ENCODE measurements at regions not wholly inside any gene's neighbourhood (a gene's known extent, or its start where the extent isn't known, plus 50 kb on each side); places are given as distances from the start of the nearest gene placed in this dataset.

GRCh38 chr6:156310701-156311100 lies 466.5 kb upstream of the ARID1B start:
- H3K4me1 ChIP-seq (ENCODE audit: control insufficient read depth in 1 of 2, insufficient read depth in 2 of 2, low read length in 2 of 2), result no peaks in the 10 kb centered on the region
- intact Hi-C loops (cut with micrococcal nuclease), result no loop called here
- CTCF ChIA-PET, result no interaction called here
- DNase-seq (ENCODE audit: low read depth, low spot score), result no peak
- no peak overlapping the region for H3K9ac ChIP-seq (ENCODE audit: low read length)
- H3K36me3 ChIP-seq (ENCODE audit: control insufficient read depth in 1 of 2, insufficient read depth in 2 of 2, low read length in 2 of 2), result no peaks in the 10 kb centered on the region
- H3K4me3 ChIP-seq (replicated peaks in 1 of 2; ENCODE audit: low read depth in 1 of 2, low read length in 2 of 2), result no peak overlapping the region
- no peak overlapping the region for H2AFZ ChIP-seq (ENCODE audit: low read depth, low read length, poor library complexity, severe bottlenecking)
- POLR2A ChIA-PET, result no interaction called here
- no peak overlapping the region for H3K4me2 ChIP-seq (ENCODE audit: low read length)
- no peak for ATAC-seq
- no TSS peak for BruUV-seq (replicated peaks)
- H3K27ac ChIP-seq (ENCODE audit: low read depth, low read length), result no peak overlapping the region
- RAD21 ChIA-PET (ENCODE audit: low non-redundant PET in 1 of 2, low total read pairs in 2 of 2, uncharacterized antibody in 2 of 2, unreplicated experiment in 2 of 2), result no interaction called here
- H3K9me3 ChIP-seq (ENCODE audit: control insufficient read depth in 1 of 2, insufficient read depth in 1 of 2, low read depth in 1 of 2, low read length in 2 of 2), result no peaks in the 10 kb centered on the region
- no peaks in the 10 kb centered on the region for H3K9me2 ChIP-seq (ENCODE audit: insufficient read depth)
- no peaks in the 10 kb centered on the region for H3K27me3 ChIP-seq (ENCODE audit: insufficient read depth, low read length)
- no peaks in the 10 kb centered on the region for H3K79me2 ChIP-seq (ENCODE audit: insufficient read depth, low read length)
- TF ChIP-seq YY1 (IDR thresholded peaks at IDR 0.05; ENCODE audit: extremely low read depth, insufficient replicate concordance, low read depth, low read length), result no peak
- H4K20me1 ChIP-seq (ENCODE audit: insufficient read depth), result no peaks in the 10 kb centered on the region

- no peaks in the 10 kb centered on the region for H3K79me2 ChIP-seq (ENCODE audit: insufficient read depth, low read length)
- H3K4me1 ChIP-seq (ENCODE audit: control insufficient read depth in 1 of 2, insufficient read depth in 2 of 2, low read length in 2 of 2), result no peaks in the 10 kb centered on the region
- H3K4me3 ChIP-seq (replicated peaks in 1 of 2; ENCODE audit: low read depth in 1 of 2, low read length in 2 of 2), result no peak overlapping the region
- H3K9me2 ChIP-seq (ENCODE audit: insufficient read depth), result no peaks in the 10 kb centered on the region
- no TSS peak for BruUV-seq (replicated peaks)
- ATAC-seq (no peak), DNase-seq (ENCODE audit: low read depth, low spot score) (no peak)
- intact Hi-C loops (cut with micrococcal nuclease), result no loop called here
- ChIA-PET RAD21 (ENCODE audit: low non-redundant PET in 1 of 2, low total read pairs in 2 of 2, uncharacterized antibody in 2 of 2, unreplicated experiment in 2 of 2) (no interaction called here), POLR2A (no interaction called here), CTCF (no interaction called here)
- no peaks in the 10 kb centered on the region for H3K9me3 ChIP-seq (ENCODE audit: control insufficient read depth in 1 of 2, insufficient read depth in 1 of 2, low read depth in 1 of 2, low read length in 2 of 2)
- H3K27ac ChIP-seq (ENCODE audit: low read depth, low read length), result no peak overlapping the region
- TF ChIP-seq SRF (IDR thresholded peaks at IDR 0.05; ENCODE audit: low read depth) (no peak), SP1 (IDR thresholded peaks at IDR 0.05; ENCODE audit: low read depth) (no peak), ZBTB33 (IDR thresholded peaks at IDR 0.05; ENCODE audit: extremely low read depth, insufficient replicate concordance, low read length) (no peak), EZH2 (IDR thresholded peaks at IDR 0.05) (no peak), POLR2A (IDR thresholded peaks at IDR 0.05; ENCODE audit: borderline replicate concordance, extremely low read depth, insufficient read depth, insufficient read length) (no peak), POLR2AphosphoS5 (IDR thresholded peaks at IDR 0.05; ENCODE audit: low read depth, low read length) (no peak), ZNF274 (IDR thresholded peaks at IDR 0.05; ENCODE audit: low read depth, low read length) (no peak), REST (IDR thresholded peaks at IDR 0.05; ENCODE audit: low read depth) (no peak), JUND (IDR thresholded peaks at IDR 0.05) (no peak), CEBPB (IDR thresholded peaks at IDR 0.05; ENCODE audit: low read depth) (no peak), CBX3 (IDR thresholded peaks at IDR 0.05; ENCODE audit: low read depth) (no peak), ZFX (IDR thresholded peaks at IDR 0.05) (no peak)
- H4K20me1 ChIP-seq (ENCODE audit: insufficient read depth), result no peaks in the 10 kb centered on the region
- no peaks in the 10 kb centered on the region for H3K36me3 ChIP-seq (ENCODE audit: control insufficient read depth in 1 of 2, insufficient read depth in 2 of 2, low read length in 2 of 2)
- no peak overlapping the region for H2AFZ ChIP-seq (ENCODE audit: low read depth, low read length, poor library complexity, severe bottlenecking)
- H3K27me3 ChIP-seq (ENCODE audit: insufficient read depth, low read length), result no peaks in the 10 kb centered on the region
- H3K9ac ChIP-seq (ENCODE audit: low read length), result no peak overlapping the region
- H3K4me2 ChIP-seq (ENCODE audit: low read length), result no peak overlapping the region
These were observed 468.2 kb upstream of the ARID1B start for GRCh38 chr6:156309017-156309416.
